Upper lobe of left lung (tissue), 4 donors: ENCODE measurements at regions not wholly inside any gene's neighbourhood (a gene's known extent, or its start where the extent isn't known, plus 50 kb on each side); places are given as distances from the start of the nearest gene placed in this dataset.

ENCODE experiments used
- POLR2A ChIP-seq, 4 donors: fragments of 450-650 bp; IDR thresholded peaks; one replicate each; pipeline ENCODE4 v1.5.1; 2016 to 2017; ENCODE audit warnings: antibody characterized with exemption in 4 of 4, mild to moderate bottlenecking in 2 of 4
- TF ChIP-seq, protein P1 (sequence below), 6 experiments: fragments of 450-650 bp in 4 of 6; fragments of 200-600 bp in 2 of 6; sonication (generic) in 2 of 6; IDR thresholded peaks; one replicate each; pipeline ENCODE4 v1.5.1; 2016 to 2019; ENCODE audit warnings: antibody characterized with exemption in 6 of 6

DNA sequence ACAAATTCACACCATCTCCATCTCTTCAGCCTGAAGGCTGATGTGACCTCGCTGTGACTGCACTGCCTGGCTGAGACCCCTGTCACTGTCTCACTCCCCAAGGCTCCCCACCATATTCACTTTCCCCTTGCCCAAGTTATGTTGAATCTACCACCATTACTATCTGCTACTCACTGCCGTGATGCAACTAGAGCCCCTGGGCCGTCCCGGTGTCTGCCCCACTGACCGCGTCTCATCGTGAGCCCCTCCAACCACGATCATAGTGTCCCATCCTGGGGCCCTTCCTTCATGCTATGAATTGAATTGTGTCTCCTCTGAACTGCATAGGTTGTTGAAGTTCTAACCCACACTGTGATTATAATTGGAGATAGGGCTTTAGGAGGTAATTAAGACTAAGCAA is 71.9 kb upstream of the CHST15 start:
- TF ChIP-seq, protein P1, sequence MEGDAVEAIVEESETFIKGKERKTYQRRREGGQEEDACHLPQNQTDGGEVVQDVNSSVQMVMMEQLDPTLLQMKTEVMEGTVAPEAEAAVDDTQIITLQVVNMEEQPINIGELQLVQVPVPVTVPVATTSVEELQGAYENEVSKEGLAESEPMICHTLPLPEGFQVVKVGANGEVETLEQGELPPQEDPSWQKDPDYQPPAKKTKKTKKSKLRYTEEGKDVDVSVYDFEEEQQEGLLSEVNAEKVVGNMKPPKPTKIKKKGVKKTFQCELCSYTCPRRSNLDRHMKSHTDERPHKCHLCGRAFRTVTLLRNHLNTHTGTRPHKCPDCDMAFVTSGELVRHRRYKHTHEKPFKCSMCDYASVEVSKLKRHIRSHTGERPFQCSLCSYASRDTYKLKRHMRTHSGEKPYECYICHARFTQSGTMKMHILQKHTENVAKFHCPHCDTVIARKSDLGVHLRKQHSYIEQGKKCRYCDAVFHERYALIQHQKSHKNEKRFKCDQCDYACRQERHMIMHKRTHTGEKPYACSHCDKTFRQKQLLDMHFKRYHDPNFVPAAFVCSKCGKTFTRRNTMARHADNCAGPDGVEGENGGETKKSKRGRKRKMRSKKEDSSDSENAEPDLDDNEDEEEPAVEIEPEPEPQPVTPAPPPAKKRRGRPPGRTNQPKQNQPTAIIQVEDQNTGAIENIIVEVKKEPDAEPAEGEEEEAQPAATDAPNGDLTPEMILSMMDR (IDR thresholded peaks at IDR 0.05): no peak
- no peak for TF ChIP-seq POLR2A (IDR thresholded peaks at IDR 0.05)
